Endothelial cell of umbilical vein (primary cell): ENCODE measurements at regions not wholly inside any gene's neighbourhood (a gene's known extent, or its start where the extent isn't known, plus 50 kb on each side); places are given as distances from the start of the nearest gene placed in this dataset.

ENCODE experiments used
- BruUV-seq: library from RNA; stranded (reverse); fragments of 400-500 nt; replicated peaks from 2 replicates; lab custom pipeline; 2021; lab: Mats Ljungman, UMichigan
- CTCF ChIA-PET: fragments of 300-600, 350-600 bp; sonication (Branson Sonifier 250); formaldehyde crosslinking; loops from one replicate; lab custom pipeline; 2021; ENCODE audit warnings: antibody characterized with exemption, inconsistent platforms; lab: Charles Lee
- POLR2A ChIA-PET: fragments of 300-600, 350-600 bp; sonication (Branson Sonifier 250); formaldehyde crosslinking; loops from one replicate; lab custom pipeline; 2021; ENCODE audit warnings: antibody characterized with exemption, inconsistent platforms; lab: Charles Lee
- DNase-seq: peaks from one replicate; pipeline ENCODE4 v3.0.0-alpha.2; 2011; ENCODE audit warnings: low read depth, low spot score
- FAIRE-seq: peaks from 2 replicates; lab custom pipeline; 2011; peaks lifted over from hg19 to GRCh38; lab: Jason Lieb, UNC
- H2AFZ ChIP-seq: 2 replicates; pipeline ENCODE4 v1.6.0; 2012; ENCODE audit warnings: low read depth, low read length, control low read depth, inconsistent platforms
- H3K27ac ChIP-seq: 2 replicates; pipeline ENCODE4 v1.5.1; 2011; ENCODE audit warnings: low read depth, mild to moderate bottlenecking, control low read depth, low read length, moderate library complexity; ENCODE audit not compliant: insufficient read depth
- H3K27me3 ChIP-seq, 2 experiments: 2 replicates each; pipeline versions ENCODE4 v1.6.0 to v1.6.1; 2011; ENCODE audit warnings: low read length in 2 of 2, mixed read lengths in 1 of 2; ENCODE audit not compliant: control insufficient read depth in 2 of 2, insufficient read depth in 2 of 2
- H3K36me3 ChIP-seq, 2 experiments: 2 replicates in 1 of 2; 3 replicates in 1 of 2; pipeline ENCODE4 v1.5.1; 2011; ENCODE audit warnings: low read length in 2 of 2, mild to moderate bottlenecking in 1 of 2, moderate library complexity in 1 of 2; ENCODE audit not compliant: control insufficient read depth in 2 of 2, insufficient read depth in 2 of 2; ENCODE audit errors: extremely low read depth in 1 of 2
- H3K4me1 ChIP-seq: 3 replicates; pipeline ENCODE4 v1.5.1; 2011; ENCODE audit warnings: mild to moderate bottlenecking, low read length; ENCODE audit not compliant: control insufficient read depth, insufficient read depth; ENCODE audit errors: extremely low read depth
- H3K4me2 ChIP-seq: 2 replicates; pipeline ENCODE4 v1.6.1; 2011; ENCODE audit warnings: low read length, control low read depth, mixed read lengths; ENCODE audit not compliant: insufficient read depth
- H3K4me3 ChIP-seq, 3 experiments: fragments of 200-600 bp in 1 of 3; sonication (generic), shearing (Covaris generic) in 1 of 3; replicated peaks in 1 of 3; 2 replicates each; pipeline ENCODE4 v1.5.1; 2011 to 2016; ENCODE audit warnings: control low read depth in 3 of 3, low read length in 3 of 3, mild to moderate bottlenecking in 2 of 3, inconsistent platforms in 1 of 3, low read depth in 1 of 3, moderate library complexity in 1 of 3; ENCODE audit not compliant: insufficient read depth in 1 of 3
- H3K79me2 ChIP-seq: 2 replicates; pipeline ENCODE4 v1.6.0; 2012; ENCODE audit warnings: low read length, inconsistent platforms; ENCODE audit not compliant: control insufficient read depth, insufficient read depth
- H3K9ac ChIP-seq: replicated peaks from 2 replicates; pipeline ENCODE3; 2011; ENCODE audit warnings: low read length, control low read depth; ENCODE audit not compliant: insufficient read depth; ENCODE audit errors: extremely low read depth
- H3K9me1 ChIP-seq: replicated peaks from 3 replicates; pipeline ENCODE4 v1.6.0; 2011; ENCODE audit warnings: mild to moderate bottlenecking, low read length; ENCODE audit not compliant: control insufficient read depth, insufficient read depth; ENCODE audit errors: extremely low read depth
- H3K9me3 ChIP-seq: replicated peaks from 2 replicates; pipeline ENCODE4 v1.5.1; 2012; ENCODE audit warnings: low read length, inconsistent platforms; ENCODE audit not compliant: control insufficient read depth, insufficient read depth
- H4K20me1 ChIP-seq: replicated peaks from 2 replicates; pipeline ENCODE3; 2011; ENCODE audit warnings: mild to moderate bottlenecking, low read length; ENCODE audit not compliant: control insufficient read depth, insufficient read depth; ENCODE audit errors: extremely low read depth
- EZH2 ChIP-seq: IDR thresholded peaks from 2 replicates; pipeline ENCODE4 v1.6.1; 2012; ENCODE audit warnings: borderline replicate concordance, low read depth, mild to moderate bottlenecking, moderate library complexity, low read length, inconsistent platforms; ENCODE audit not compliant: severe bottlenecking
- FOS ChIP-seq: IDR thresholded peaks from 2 replicates; pipeline ENCODE4 v1.6.1; 2011; ENCODE audit warnings: mild to moderate bottlenecking, low read length, moderate library complexity, borderline replicate concordance; ENCODE audit not compliant: insufficient read depth
- GATA2 ChIP-seq: IDR thresholded peaks from 2 replicates; pipeline ENCODE4 v1.7.0; 2011; ENCODE audit warnings: low read depth, mild to moderate bottlenecking, moderate library complexity, mixed read lengths, low read length; ENCODE audit not compliant: insufficient read length, insufficient read depth
- JUN ChIP-seq: IDR thresholded peaks from 2 replicates; pipeline ENCODE4 v1.6.1; 2011; ENCODE audit warnings: borderline replicate concordance, low read depth; ENCODE audit not compliant: insufficient read length, insufficient read depth
- MYC ChIP-seq: IDR thresholded peaks from one replicate; pipeline ENCODE4 v1.6.1; 2011; ENCODE audit warnings: mild to moderate bottlenecking, low read depth, low read length
- POLR2A ChIP-seq: IDR thresholded peaks from 2 replicates; pipeline ENCODE4 v1.6.1; 2012; ENCODE audit warnings: low read depth, mild to moderate bottlenecking, control low read depth, low read length
- POLR2AphosphoS5 ChIP-seq: IDR thresholded peaks from 2 replicates; pipeline ENCODE4 v1.6.1; 2012; ENCODE audit warnings: low read depth, mild to moderate bottlenecking, control low read depth, low read length, moderate library complexity; ENCODE audit not compliant: insufficient read depth
- dilution Hi-C: fragments of 300-500 bp; cut with MboI; formaldehyde crosslinking; loops from one replicate; pipeline ENCODE4 v1.15.0; 2019; ENCODE audit warnings: low sequenced_read_pairs; ENCODE audit not compliant: extremely low pct_ligation_motif_present
- intact Hi-C: fragments of 100-400 bp; cut with micrococcal nuclease; formaldehyde crosslinking; loops from one replicate; pipeline ENCODE4 v1.10.0; 2022
- TF ChIP-seq, protein P1 (sequence below), 2 donors: IDR thresholded peaks; 1 replicate in 1 of 2; 2 replicates in 1 of 2; pipeline ENCODE4 v1.5.1; 2011; ENCODE audit warnings: low read length in 2 of 2, mild to moderate bottlenecking in 2 of 2, moderate library complexity in 2 of 2, control low read depth in 1 of 2, inconsistent platforms in 1 of 2, low read depth in 1 of 2; ENCODE audit not compliant: insufficient read depth in 1 of 2; ENCODE audit errors: extremely low read depth in 1 of 2
- TF ChIP-seq, protein P2 (sequence below): IDR thresholded peaks from 2 replicates; pipeline ENCODE4 v1.6.1; 2011; ENCODE audit not compliant: insufficient read depth, insufficient read length

DNA sequence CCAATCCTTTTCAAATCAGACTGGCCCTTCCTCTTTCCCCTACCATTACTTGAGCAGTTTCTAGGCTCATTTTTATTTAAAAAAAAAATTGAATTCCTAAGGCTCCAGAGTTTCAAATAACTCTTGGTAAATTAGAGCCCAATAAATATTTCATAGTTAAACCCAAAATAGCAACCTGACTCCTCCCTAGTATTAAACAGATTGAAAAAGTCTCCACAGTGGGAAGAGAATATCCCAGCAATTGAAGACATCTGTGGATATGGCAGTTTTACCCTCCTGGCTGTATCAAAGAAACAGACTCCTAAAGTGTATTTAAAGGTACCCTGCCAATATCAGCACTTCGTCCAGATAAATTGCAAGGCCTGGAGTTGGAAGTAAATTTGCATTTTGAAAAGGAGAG is 52.7 kb upstream of the GDNF start:
- H3K4me1 ChIP-seq: no peaks in the 10 kb centered on the region
- TF ChIP-seq FOS: no peak
- TF ChIP-seq POLR2A: no peak
- no peak for TF ChIP-seq MYC
- no peak for TF ChIP-seq JUN
- intact Hi-C loops (no loop called here), dilution Hi-C loops (no loop called here)
- H3K36me3 ChIP-seq: no peaks in the 10 kb centered on the region
- DNase-seq (no peak), FAIRE-seq (no peak)
- no TSS peak for BruUV-seq
- H3K9me3 ChIP-seq: no peaks in the 10 kb centered on the region
- H3K27ac ChIP-seq: no peak overlapping the region
- ChIA-PET CTCF (no interaction called here), POLR2A (no interaction called here)
- H3K4me2 ChIP-seq: no peak overlapping the region
- no peaks in the 10 kb centered on the region for H3K9me1 ChIP-seq
- no peak overlapping the region for H3K4me3 ChIP-seq
- H3K9ac ChIP-seq: no peak overlapping the region
- H3K27me3 ChIP-seq: no peaks in the 10 kb centered on the region
- H3K79me2 ChIP-seq: no peaks in the 10 kb centered on the region
- H2AFZ ChIP-seq: no peak overlapping the region
- H4K20me1 ChIP-seq: no peaks in the 10 kb centered on the region

- no peaks in the 10 kb centered on the region for H3K36me3 ChIP-seq
- intact Hi-C loops: no loop called here
- dilution Hi-C loops: no loop called here
- H3K9ac ChIP-seq: no peak overlapping the region
- no peaks in the 10 kb centered on the region for H4K20me1 ChIP-seq
- CTCF ChIA-PET: no interaction called here
- no peaks in the 10 kb centered on the region for H3K27me3 ChIP-seq
- POLR2A ChIA-PET: no interaction called here
- no peak overlapping the region for H2AFZ ChIP-seq
- no peak overlapping the region for H3K4me3 ChIP-seq
- H3K4me1 ChIP-seq: no peaks in the 10 kb centered on the region
- no peaks in the 10 kb centered on the region for H3K9me3 ChIP-seq
- H3K9me1 ChIP-seq: no peaks in the 10 kb centered on the region
- FAIRE-seq (no peak), DNase-seq (no peak)
- H3K27ac ChIP-seq: no peak overlapping the region
- no TSS peak for BruUV-seq
- no peaks in the 10 kb centered on the region for H3K79me2 ChIP-seq
- TF ChIP-seq, protein P1, sequence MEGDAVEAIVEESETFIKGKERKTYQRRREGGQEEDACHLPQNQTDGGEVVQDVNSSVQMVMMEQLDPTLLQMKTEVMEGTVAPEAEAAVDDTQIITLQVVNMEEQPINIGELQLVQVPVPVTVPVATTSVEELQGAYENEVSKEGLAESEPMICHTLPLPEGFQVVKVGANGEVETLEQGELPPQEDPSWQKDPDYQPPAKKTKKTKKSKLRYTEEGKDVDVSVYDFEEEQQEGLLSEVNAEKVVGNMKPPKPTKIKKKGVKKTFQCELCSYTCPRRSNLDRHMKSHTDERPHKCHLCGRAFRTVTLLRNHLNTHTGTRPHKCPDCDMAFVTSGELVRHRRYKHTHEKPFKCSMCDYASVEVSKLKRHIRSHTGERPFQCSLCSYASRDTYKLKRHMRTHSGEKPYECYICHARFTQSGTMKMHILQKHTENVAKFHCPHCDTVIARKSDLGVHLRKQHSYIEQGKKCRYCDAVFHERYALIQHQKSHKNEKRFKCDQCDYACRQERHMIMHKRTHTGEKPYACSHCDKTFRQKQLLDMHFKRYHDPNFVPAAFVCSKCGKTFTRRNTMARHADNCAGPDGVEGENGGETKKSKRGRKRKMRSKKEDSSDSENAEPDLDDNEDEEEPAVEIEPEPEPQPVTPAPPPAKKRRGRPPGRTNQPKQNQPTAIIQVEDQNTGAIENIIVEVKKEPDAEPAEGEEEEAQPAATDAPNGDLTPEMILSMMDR (IDR thresholded peaks at IDR 0.05; ENCODE audit: extremely low read depth in 1 of 2, insufficient read depth in 1 of 2, low read depth in 1 of 2, low read length in 2 of 2): no peak
- TF ChIP-seq JUN (no peak), POLR2A (no peak), EZH2 (no peak), GATA2 (no peak), MYC (no peak), FOS (no peak), POLR2AphosphoS5 (no peak)
- TF ChIP-seq, protein P2, sequence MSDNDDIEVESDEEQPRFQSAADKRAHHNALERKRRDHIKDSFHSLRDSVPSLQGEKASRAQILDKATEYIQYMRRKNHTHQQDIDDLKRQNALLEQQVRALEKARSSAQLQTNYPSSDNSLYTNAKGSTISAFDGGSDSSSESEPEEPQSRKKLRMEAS: no peak
- no peak overlapping the region for H3K4me2 ChIP-seq
These were observed 52.0 kb upstream of the GDNF start for GRCh38 chr5:37891832-37892231.
